Inflammatory macrophage treated with lipopolysaccharide for 1 hour (primary cell): ENCODE measurements at regions not wholly inside any gene's neighbourhood (a gene's known extent, or its start where the extent isn't known, plus 50 kb on each side); places are given as distances from the start of the nearest gene placed in this dataset.
"Not testable (repeated sequence)": the region's sequence is repeated elsewhere in the genome, so short reads cannot be mapped to it uniquely, and the experiment has no call there.

Experiments used
- DNase-seq, 2 donors: peaks; one replicate each; pipeline ENCODE4 v3.0.0-alpha.2; 2020 to 2022

- DNase-seq = no peak
Observed at GRCh38 chr7:65809259-65809981, 63.5 kb upstream of the VKORC1L1 start.

DNA sequence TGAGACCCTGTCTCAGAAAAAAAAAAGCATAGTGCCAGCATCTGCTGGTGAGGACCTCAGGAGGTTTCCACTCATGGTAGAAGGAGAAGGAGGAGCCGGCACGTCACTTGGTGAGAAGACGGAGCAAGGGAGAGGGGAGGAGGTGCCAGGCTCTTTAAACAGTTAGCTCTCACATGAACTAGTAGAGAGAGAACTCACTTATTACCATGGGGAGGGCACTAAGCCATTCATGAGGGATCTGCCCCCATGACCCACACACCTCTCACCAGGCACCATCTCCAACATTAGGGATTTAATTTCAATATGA, 62.9 kb upstream of the VKORC1L1 start:
- no peak for DNase-seq

DNA sequence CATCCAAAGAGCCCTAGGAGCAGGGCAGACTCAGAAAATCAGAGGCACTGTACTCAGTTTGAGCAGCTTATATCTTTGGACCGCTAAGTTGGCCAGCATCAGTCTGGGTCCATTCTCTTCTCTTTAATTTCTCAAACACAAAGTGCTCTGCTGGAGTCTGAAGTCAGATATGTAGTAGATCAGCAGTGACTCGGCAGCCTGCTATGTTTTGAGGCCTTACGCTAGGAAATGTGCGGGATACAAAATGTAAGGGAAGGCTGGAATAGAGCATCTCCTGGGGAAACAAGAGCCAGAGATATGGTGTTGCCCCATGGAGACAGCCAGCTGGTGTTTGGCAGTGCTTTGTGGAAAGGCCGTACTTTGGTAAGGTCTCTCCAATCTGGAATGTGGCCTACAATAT, 60.6 kb upstream of the VKORC1L1 start:
- no peak for DNase-seq

GRCh38 chr7:65814556-65815167, 58.2 kb upstream of the VKORC1L1 start:
- DNase-seq = not testable (repeated sequence)

- DNase-seq = no peak
Observed at GRCh38 chr7:65820287-65820950, 52.5 kb upstream of the VKORC1L1 start.
